IMR-90 (cell line): ENCODE measurements at regions not wholly inside any gene's neighbourhood (a gene's known extent, or its start where the extent isn't known, plus 50 kb on each side); places are given as distances from the start of the nearest gene placed in this dataset.

Experiments
- CHD1 ChIP-seq: IDR thresholded peaks from 2 replicates; pipeline ENCODE4 v1.6.1; 2012; ENCODE audit warnings: low read depth, low read length, improper control_type of control experiment
- CTCF ChIP-seq: conservative IDR thresholded peaks from 2 replicates; pipeline ENCODE4 v1.5.1; 2012; ENCODE audit warnings: mild to moderate bottlenecking, low read depth, low read length, improper control_type of control experiment
- POLR2A ChIP-seq: IDR thresholded peaks from 2 replicates; pipeline ENCODE4 v1.6.1; 2012; ENCODE audit warnings: mild to moderate bottlenecking, low read depth, low read length
- RFX5 ChIP-seq: IDR thresholded peaks from 2 replicates; pipeline ENCODE4 v1.8.0; 2012; ENCODE audit warnings: low read depth, mild to moderate bottlenecking, low read length, moderate library complexity
- USF2 ChIP-seq: fragments of 150-350 bp; IDR thresholded peaks from 2 replicates; pipeline ENCODE4 v1.6.1; 2017; ENCODE audit warnings: mild to moderate bottlenecking, antibody characterized with exemption, low read length, low read depth

- TF ChIP-seq CTCF (no peak), USF2 (no peak), POLR2A (no peak), CHD1 (no peak), RFX5 (no peak)
Measured at GRCh38 chr6:71446057-71446456, 157.4 kb downstream of the OGFRL1 start.
